GM12874 (cell line): ENCODE measurements at regions not wholly inside any gene's neighbourhood (a gene's known extent, or its start where the extent isn't known, plus 50 kb on each side); places are given as distances from the start of the nearest gene placed in this dataset.

Source experiments
- CTCF ChIP-seq: IDR thresholded peaks from 2 replicates; pipeline ENCODE4 v1.5.1; 2011; ENCODE audit warnings: low read depth, mild to moderate bottlenecking, control low read depth, low read length, moderate library complexity; ENCODE audit not compliant: insufficient read depth

DNA sequence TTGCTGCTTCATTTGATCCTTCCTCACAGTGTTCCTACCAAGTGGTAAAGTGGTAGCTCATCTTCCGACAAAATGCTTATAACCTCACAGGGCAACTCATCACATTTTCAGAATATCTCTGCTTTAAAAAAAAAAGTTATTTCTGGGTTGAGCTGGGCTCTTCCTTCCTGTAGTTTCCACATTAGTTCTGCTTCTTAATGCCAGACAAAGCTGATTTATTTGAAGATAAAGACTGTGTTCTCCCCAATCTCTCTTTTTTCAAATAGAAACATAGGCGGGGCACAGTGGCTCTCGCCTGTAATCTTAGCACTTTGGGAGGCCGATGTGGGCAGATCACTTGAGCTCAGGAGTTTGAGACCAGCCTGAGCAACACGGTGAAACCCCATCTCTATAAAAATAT is 273.1 kb downstream of the ACTL7B start:
- no peak for TF ChIP-seq CTCF

DNA sequence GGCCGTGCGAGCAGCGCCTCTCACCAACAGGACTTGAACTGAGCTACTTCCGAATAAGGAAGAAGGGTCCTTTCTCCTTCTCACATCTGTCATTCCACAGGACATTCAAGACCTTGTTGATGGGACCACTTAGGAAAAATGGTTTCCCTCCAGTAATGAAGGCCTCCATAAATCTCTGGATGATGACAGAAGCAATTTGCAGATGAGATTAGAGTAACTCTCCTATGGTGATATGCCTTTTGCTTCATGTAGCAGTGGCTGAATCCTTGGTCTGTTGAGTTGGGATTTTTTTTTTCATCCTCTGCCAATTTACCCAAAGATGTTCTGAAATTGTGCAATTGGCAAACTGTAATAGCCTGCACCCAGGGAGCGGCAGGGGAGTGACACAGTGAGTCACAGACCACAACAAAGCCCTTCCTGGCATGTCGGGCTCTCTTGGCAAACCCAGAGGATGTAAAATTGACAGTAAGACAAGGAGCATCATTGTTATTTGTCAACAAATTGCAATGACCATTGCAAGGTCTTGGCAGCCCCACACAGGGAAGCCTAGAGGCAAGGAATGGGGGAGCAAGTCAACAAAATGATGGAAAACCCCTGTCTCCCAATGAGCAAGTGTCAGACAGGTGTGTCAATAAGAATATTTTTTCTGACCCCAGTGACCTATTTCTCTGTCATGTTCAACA is 275.9 kb downstream of the ACTL7B start:
- TF ChIP-seq CTCF = no peak

DNA sequence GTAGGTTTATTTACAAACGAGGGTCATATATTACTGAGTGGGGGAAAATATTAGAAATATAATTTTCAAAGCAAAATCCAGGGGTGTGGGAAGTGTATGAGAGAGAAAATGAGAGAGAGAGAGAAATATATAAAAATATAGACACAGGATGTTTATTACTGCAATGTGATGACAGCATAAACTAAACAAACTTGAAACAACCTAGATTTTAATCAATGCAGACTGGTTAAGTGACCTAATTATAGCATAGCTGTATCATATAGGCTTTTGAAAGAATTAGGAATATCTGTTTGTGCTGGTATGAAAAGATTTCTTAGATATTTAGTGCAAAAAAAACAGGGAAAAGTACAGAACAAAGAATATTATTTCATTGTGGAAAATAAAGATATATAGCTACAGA is 280.5 kb downstream of the ACTL7B start:
- TF ChIP-seq CTCF = no peak

DNA sequence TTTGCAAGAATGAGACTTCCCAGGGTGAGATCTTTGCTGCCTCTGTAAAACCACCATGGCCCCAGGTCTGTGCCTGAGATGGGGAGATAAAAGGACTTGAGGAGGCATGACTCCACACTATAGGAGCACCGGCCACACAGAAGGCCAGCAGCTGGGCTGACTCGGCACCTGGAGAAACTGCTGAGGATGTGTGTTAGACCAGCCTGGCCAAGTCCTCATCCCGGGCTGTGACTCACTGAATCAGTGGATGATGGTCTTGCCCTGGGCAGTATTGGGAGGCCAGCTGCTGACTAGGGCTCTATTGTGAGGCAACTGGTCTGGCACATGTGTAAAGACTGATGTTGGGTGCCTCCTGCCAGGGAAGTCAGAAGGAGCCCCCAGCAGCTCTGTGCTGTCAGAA is 286.2 kb downstream of the ACTL7B start:
- TF ChIP-seq CTCF = no peak

DNA sequence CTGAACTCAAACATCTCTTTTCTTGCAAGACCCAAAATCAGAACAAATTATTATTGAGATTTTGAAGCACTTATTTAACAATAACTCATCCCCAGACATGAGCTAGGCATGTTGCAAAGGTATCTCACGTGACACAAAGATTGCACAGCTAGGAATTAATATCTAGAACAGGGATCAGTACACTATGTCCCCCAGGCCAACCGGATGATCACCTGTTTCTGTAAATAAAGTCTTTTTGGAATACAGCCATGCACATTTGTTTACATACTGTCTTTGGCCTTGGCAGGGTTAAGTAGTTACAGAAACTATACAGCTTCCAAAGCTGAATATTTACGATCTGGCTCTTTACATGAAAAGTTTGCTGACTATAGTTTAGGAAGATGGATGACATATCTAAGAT is 287.7 kb downstream of the ACTL7B start:
- TF ChIP-seq CTCF = no peak

DNA sequence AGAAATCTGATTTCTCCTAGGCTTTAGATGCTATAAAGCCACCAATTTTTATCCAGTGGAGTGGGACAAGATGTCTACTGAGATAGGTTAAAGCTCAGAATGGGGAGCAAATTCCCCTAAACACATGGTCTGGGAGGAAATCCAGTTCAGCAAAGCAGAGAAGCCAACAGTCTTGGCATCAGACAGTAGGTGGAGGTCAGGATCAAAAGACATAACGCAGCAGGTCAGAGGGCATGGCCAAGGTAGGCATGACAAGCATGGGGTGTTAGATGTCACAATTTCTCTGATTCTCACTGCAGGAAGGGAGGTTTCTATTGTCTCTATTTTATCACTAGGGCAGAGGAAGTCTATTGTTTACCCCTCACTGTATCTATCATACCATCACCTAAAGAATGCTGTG is 288.2 kb downstream of the ACTL7B start:
- no peak for TF ChIP-seq CTCF

- peak; percentile 75 for TF ChIP-seq CTCF
These were observed 290.0 kb downstream of the ACTL7B start for GRCh38 chr9:108565651-108566378.
